ENCODE measurements at regions not wholly inside any gene's neighbourhood (a gene's known extent, or its start where the extent isn't known, plus 50 kb on each side); places are given as distances from the start of the nearest gene placed in this dataset.

- TF ChIP-seq CTCF (IDR thresholded peaks at IDR 0.05; ENCODE audit: poor library complexity) (no peak), EZH2phosphoT487 (IDR thresholded peaks at IDR 0.05; ENCODE audit: low read depth, severe bottlenecking, unreplicated experiment) (no peak), EZH2 (IDR thresholded peaks at IDR 0.05; ENCODE audit: borderline replicate concordance) (no peak)
Observed at GRCh38 chr18:11497585-11497984, 111.8 kb upstream of the SLC35G4 start.

Measured in hepatocyte (in vitro differentiated cells).